SKM-1 (cell line): ENCODE measurements at regions not wholly inside any gene's neighbourhood (a gene's known extent, or its start where the extent isn't known, plus 50 kb on each side); places are given as distances from the start of the nearest gene placed in this dataset.
"Not testable (repeated sequence)": the region's sequence is repeated elsewhere in the genome, so short reads cannot be mapped to it uniquely, and the experiment has no call there.

ENCODE experiments used
- DNase-seq: peaks from one replicate; lab custom pipeline; 2025; ENCODE audit not compliant: unreplicated experiment; lab: John Stamatoyannopoulos, UW

DNA sequence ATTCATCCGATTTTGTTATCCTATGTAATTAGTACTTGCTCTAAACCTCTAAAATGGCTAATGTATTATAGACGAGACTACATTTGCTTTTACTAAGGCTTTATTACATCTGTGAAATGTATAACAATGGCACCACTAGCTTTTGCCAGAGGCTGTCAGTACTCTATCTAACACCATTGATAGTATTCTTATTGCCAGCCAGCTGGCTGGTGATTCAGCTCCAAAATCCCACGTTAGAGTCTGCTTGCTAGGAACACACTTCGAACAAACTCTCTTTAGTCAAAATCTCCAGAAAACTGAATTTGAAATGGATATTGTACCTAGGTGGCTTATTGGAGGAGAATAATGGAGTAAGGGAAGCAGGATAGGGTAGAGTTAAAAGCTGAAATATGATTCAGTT lies 839.2 kb downstream of the SLC6A15 start:
- no peak for DNase-seq

DNA sequence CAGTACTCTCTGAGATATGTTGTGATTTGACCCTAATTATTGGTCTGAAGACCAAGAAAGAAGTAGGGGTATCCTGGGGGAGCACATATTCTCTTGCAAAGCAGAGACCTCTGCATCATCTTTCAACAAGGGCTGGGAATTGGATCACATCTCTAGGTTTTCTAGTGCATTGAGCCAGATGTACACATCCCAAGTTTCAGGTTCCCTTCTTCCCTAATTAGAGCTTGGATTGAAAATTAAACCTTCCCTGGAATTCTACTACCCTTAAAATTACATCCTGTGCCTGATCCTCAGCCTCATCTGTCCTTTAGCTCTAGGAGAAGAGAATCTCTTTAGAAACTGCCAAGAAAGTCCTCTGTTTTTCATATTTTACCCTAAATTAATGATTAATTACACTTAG lies 839.6 kb downstream of the SLC6A15 start:
- DNase-seq, result no peak

DNA sequence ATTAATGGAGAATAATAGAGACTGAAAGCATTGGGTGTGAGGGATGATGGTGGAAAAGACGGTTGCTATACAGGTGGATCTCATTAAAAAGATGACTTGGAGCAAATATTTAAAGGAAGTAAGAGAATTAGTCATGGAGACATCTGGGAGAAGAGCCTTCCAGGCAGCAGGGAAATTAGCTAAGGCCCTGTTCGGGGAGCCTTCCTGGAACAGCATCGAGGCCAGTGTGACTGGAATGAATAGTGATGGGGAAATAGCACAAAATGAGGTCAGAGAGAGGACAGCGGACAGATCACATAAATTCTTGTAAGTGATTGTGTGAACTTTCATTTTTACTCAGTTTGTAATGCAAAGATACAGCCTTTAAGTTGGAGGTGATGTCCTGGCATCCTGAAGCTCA lies 842.3 kb downstream of the SLC6A15 start:
- no peak for DNase-seq

DNA sequence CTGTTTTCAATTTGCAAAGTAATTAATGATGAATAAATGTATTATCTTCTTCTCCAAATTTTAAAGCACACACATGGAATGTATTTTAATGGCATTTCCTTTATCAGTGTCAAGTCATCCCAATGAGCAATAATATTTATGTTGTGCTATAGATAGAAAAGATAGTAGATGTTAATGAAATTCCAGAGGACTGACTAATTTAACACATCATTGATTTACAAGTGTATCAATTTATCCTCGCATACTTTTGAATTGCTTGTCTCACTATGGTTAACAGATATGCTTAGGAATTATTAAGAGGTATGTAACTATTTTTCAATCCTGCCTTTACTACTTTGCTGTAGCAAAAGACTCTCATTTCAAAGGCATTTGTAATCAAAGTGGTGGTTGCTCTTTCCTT lies 842.9 kb downstream of the SLC6A15 start:
- no peak for DNase-seq

DNA sequence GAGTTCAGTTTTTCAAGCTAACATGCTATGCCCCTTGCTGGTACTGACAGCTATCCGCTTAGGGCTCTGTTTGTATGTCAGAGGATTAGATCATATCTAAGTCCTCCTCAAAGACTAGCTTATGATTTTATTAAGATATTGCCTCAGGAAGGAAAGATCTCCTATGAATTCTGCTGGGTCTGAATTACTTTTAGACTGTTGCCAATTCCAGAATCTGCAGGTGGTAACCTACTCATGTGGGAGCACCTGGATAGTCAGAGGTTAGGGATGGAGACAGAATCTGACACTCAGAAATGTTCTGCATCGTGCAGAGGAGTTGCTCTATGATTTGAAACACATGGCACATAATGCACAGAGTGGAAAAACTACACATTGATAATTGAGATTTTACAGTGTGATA lies 843.4 kb downstream of the SLC6A15 start:
- no peak for DNase-seq

DNA sequence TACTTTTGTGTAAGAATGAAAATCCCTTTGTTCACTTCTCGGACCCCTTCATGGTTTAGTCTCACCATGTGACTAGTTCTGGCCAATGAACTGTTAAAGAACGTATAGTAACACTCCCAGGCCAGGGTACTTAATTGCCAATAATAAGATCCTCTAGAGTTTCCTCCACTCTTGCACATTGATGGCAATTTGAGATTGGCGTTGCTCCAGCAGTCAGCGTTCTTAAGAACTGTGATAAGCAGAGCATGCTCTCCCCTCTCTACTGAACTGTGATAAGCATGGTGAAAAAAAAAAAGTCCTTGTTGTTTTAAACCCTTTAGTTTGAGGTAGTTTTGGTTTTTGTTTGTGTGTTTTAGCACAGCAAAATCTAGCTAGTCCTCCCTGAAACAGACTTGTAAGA lies 854.5 kb downstream of the SLC6A15 start:
- DNase-seq, result no peak

DNA sequence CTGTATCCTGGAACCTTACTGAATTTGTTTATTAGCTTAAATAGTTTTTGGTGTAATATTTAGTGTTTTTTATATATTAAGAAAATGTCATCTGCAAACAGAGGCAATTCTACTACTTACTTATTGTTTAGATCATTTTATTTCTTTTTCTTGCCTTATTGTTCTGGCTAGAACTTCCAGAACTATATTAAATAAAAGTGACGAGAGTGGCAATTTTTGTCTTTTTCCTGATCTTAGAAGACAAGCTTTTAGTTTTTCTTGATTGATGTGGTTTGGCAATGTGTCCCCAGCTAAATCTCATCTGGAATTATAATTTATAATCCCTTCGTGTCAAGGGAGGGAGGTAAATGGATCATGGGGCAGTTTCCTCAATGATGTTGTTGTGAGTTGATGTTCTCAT lies 857.8 kb downstream of the SLC6A15 start:
- no peak for DNase-seq

DNA sequence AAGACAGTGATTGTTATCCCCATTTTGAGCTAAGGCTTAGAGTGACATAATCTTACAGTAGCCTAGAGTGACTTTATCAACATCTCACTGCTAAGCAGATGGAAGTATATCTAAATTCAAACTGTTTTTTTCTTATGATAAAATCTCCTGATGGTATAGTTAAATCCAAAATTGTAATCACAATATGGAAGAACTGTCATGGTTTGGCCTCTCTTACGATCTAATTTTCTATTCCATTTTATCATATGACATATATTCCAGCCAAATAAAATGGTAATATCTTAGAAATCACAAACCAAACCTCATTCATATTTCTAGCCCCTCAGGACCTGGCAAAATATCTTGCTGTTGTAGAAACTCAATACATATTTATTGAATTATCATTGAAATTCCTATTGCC lies 864.7 kb downstream of the SLC6A15 start:
- DNase-seq, result no peak

DNA sequence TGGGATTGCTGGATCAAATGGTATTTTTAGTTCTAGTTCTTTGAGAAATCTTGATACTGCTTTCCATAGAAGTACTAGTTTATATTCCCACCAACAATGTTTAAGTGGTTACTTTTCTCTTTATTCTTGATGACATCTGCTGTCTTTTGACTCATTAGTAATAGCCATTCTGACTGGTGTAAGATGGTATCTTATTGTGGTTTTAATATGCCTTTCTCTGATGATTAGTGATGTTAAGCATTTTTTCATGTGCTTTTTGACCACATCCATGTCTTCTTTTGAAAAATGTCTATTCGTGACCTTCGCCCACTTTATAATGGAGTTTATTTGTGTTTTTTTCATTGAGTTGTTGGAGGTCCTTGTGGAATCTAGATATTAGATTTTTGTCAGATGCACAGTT lies 865.7 kb downstream of the SLC6A15 start:
- no peak for DNase-seq

DNA sequence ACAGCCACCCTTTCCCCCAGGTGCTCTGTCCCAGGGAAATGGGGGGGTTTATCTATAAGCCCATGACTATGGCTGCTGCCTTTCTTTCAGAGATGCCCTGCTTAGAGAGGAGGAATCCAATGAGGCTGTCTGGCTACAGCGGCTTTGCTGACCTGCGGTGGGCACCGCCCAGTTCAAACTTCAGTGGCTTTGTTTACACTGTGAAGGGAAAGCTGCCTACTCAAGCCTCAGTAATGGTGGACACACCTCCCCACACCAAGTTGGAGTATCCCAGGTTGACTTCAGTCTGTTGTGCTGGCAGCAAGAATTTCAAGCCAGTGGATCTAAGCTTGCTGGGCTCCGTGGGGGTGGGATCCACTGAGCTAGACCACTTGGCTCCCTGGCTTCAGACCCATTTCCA lies 869.2 kb downstream of the SLC6A15 start:
- DNase-seq, result no peak

DNA sequence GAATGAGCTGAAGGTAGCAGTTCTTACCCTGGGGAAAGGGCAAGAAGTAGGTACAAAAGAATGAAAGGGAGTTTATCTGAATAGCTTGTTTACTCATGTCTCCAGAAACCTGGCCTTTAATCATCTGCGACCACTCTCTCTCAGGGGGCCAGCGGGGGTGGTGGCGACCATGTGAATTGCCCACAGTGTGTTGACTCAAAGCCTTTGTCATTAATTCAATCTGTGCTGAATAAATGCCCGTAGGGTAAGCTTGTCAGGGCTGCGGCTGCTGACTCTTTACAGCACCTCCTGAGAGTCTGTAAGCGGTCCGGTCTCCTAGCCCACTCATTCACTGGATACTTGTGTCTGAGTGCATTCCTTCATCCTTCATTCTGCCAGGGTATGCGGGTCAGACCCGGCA lies 874.4 kb downstream of the SLC6A15 start:
- DNase-seq, result no peak

DNA sequence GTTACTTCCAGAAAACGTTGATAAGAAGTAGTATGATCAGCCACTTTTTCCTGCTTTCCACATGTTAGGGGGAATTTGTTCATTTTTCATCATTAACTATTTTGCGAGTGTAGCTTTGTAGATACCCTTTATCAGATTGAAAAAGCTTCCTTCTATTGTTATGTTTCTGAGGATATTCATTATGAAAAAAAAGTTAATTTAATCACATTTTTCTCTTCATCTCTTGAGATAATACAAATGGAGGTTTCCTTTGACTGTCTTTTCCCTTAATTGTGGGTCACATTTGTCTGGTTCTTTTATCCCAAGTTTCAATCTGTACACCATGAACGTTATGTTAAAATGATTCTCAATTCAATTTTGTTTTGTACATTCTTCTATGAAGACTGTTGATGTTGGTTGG lies 875.7 kb downstream of the SLC6A15 start:
- DNase-seq, result no peak

DNA sequence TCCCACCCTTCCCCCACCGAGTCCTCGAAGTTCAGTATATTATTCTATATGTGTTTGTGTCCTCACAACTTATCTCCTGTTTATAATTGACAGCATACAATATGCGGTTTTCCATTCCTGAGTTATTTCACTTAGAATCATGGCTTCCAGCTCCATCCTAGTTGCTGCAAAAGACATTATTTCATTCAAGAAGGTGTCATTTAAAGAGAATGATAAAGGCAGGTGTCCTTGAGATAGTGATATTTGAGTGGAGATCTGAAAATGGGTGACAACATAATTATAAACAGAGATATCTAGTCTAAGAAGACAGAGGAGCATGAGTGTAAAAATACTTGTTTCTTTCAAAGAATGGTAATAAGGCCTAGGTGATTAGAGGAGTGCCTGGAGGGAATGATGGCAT lies 876.8 kb downstream of the SLC6A15 start:
- DNase-seq, result no peak

DNA sequence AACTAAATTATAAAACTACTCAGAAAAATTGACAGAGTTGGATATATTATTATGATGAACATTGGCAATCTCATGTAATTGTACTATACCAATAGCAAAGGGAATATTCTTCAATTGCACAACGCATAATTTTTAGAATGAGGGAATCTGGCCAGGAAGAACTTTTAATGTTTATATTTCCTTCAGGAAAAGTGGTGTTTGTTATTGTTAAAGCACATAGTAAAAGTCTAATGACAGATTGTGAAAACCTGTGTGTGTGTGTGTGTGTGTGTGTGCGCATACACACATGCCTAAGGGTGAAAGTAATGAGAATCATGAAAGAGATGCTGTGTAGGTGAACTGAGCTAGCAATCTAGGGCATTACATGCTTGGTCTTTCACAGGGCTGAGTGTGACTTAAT lies 877.7 kb downstream of the SLC6A15 start:
- DNase-seq, result no peak

DNA sequence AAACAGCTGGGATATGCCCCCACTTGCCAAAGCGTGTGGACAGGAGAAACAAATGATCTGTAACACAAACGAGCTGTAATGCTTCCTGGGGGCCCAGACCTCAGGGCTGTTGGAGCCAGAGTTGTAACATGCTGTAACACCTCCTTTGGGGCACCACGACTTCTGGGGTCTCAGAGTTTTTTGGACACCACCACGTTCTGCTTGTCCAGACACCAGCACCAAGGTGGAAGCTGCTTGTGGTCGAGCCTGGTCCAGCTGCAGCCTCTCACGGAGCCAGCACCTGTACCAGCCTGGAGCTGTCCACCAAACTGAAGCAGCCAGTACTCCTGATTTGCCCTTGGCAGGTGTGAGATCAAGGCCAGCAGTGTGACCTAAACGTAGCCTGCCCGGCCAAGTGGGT lies 879.4 kb downstream of the SLC6A15 start:
- no peak for DNase-seq

DNA sequence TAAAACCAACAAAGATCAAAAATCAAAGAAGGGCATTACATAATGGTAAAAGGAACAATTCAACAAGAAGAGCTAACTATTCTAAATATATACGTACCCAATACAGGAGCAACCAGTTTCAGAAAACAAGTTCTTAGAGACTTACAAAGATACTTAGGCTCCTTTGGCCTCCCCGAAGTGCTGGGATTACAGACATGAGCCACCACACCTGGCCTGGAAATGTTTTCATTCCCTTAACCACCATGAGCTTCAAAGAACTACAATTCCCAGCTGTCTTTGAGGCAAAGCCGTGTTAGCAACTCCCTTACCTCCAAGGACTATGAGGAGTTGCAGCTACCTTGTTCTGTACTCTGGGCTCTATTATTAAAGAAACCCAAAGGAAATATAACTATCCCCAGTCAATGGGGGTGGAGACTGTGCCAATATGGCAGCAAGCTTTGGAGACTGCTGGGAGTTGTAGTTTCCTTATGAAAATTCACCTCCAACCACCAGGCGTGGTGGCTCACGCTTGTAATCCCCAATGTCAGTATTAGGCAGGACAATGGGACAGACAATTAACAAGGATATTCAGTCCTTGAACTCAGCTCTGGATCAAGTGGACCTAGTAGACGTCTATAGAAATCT lies 893.9 kb downstream of the SLC6A15 start:
- DNase-seq, result not testable (repeated sequence)

DNA sequence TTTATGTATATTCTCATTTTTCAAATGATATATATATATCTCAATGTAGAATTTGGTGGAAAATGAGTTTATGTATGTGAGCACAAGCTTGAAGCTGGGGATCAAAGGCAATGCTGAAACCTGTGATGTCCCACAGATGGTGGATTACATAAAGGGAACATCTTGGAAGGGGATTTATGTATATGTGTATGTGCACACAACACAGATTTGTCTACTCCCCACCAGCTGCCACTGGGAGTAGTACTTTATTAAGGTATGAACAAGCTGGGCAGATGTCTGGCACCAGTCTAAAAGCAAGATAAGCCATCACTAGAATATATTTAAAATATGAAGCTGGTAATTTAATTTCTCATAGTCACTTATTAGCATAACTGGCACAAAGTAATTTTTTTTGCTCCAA lies 895.6 kb downstream of the SLC6A15 start:
- no peak for DNase-seq

DNA sequence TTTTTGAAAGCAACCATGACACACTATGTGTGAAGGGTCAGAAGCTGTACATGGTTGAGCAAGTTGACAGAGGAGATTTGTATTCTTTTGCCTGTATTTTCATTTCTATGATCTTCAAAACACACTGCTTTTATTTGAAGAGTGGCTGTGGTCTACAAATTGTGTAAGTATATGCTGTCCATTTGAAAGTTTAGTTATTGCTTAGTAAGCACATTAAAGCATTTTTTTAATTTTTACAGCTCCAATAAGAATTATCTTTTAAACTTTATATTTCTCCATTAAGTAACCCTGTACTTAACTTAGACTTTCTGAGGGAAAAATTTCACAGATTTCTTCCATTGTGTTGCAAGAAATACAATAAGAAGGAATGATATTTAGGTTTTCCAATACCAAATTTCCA lies 915.2 kb downstream of the SLC6A15 start:
- DNase-seq, result no peak

DNA sequence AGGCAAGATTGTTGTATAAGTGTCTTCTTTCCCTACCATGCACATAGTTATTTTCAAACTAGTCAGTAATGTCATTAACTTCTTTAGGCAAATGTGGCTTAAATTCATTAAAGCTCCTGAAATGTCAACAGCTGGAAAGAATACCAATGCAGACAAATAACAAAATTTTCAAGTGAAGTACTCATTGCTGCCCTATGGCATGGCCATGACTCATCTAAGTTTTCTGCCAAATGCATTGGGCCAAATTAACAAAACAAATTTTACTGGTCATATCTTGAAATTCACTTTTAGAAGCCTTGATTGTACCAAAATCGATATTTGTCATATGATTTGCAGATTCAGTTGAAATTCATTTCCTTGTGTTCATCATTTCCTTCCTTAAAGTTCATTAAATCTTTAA lies 915.9 kb downstream of the SLC6A15 start:
- no peak for DNase-seq

DNA sequence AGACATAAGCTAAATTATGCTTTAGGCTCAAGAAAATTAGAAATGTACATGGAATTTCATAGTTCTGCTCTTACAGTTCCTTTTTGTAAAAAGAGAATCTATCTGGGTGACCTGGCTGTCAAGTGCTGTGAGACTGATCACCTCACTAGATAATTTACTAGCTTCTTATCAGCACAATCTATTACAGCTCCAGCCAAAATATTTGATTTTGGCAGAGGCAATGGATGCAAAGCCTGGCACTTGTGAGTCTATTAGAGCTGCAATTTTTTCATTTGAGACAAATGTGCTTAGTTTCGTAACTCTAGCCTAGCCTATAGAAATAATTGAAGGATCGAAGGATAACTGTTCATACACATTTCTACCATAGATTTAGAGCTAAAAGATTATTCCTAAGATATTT lies 927.5 kb downstream of the SLC6A15 start:
- no peak for DNase-seq

DNA sequence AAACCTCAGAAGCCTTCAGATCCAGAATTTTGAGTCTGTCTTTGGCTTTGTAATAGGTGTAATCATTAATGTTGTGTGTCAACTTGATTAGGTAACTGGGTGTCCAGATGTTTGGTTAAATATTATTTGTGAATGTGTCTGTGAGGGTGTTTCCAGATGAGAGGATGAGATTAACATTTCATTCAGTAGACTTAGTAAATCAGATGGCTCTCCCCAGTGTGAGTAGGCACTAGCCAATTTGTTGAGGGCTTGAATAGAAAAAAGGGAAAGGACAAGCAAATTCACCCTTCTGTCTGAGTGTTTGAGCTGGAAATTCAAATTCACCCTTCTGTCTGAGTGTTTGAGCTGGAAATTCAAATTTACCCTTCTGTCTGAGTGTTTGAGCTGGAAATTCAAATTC lies 932.2 kb downstream of the SLC6A15 start:
- DNase-seq, result no peak

DNA sequence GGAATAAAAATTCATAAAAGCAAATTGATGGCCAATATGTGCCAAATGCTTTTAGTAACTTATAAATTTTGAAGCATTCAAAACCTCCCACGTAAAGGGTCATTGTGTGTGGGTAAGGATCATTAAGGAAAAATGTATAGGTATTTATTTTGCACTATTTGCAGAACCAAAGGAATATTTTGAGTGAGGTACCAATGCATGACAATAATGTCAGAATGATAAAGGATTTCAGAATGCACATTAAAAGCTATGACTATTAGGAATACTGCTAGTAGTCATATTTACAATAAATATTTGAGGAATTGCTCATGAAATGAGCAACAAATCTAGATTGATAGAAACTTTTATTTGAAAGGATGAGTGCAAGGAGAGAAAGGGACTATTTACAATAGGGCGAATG lies 932.8 kb downstream of the SLC6A15 start:
- no peak for DNase-seq

DNA sequence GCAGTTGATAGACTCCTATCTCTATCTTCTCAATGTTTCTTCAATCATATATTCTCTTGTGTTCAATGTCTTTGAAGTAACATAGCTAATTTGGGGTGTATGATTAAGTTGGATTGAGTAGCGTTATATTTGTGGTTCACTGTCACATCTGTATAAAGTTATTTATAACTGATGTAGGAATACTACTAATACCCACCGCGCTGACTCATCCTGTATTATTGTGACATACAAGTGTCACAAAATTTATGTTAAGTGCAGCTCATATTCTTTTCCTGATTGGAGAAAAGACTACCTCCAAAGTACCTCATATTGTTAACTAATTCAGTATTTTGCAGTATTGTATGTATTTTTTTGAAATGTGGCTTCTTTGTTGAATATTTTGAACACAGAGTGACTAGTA lies 940.8 kb downstream of the SLC6A15 start:
- DNase-seq, result no peak

DNA sequence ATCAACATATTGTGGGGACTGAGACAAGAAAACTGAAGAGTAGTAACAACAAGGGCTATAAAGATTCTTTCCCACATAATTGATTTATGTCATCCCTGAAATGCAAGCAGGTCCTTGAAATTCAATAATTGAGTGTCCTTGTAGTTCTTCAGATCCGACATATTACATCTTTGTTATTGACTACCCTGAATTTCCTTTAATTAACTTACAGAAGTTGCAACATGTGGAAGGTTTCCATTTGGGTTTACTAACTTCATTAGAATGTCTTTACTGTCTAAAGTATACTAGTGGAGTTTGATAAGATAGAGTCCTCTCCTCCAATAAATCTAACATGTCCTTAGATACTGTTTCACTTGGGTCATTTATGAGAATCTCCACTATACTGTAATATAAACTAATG lies 951.8 kb downstream of the SLC6A15 start:
- DNase-seq, result no peak
